Osteoblast (primary cell): ENCODE measurements at regions not wholly inside any gene's neighbourhood (a gene's known extent, or its start where the extent isn't known, plus 50 kb on each side); places are given as distances from the start of the nearest gene placed in this dataset.

Source experiments
- DNase-seq: peaks from one replicate; pipeline ENCODE4 v3.0.0; 2011; ENCODE audit warnings: low spot score, mixed read lengths; ENCODE audit not compliant: insufficient read length; ENCODE audit errors: missing footprints
- H2AFZ ChIP-seq: 2 replicates; pipeline ENCODE4 v1.6.0; 2011; ENCODE audit warnings: mild to moderate bottlenecking, low read length
- H3K27ac ChIP-seq: 2 replicates; pipeline ENCODE4 v1.5.1; 2011; ENCODE audit warnings: mild to moderate bottlenecking, low read depth, low read length, moderate library complexity
- H3K27me3 ChIP-seq: 2 replicates; pipeline ENCODE4 v1.6.0; 2012; ENCODE audit warnings: mild to moderate bottlenecking, control low read depth, inconsistent platforms, low read length, moderate library complexity; ENCODE audit not compliant: insufficient read depth
- H3K36me3 ChIP-seq: 2 replicates; pipeline ENCODE4 v1.5.1; 2011; ENCODE audit warnings: mild to moderate bottlenecking, low read length, control low read depth, moderate library complexity; ENCODE audit not compliant: insufficient read depth
- H3K4me1 ChIP-seq: 2 replicates; pipeline ENCODE4 v1.5.1; 2011; ENCODE audit warnings: mild to moderate bottlenecking, low read length, control low read depth, moderate library complexity; ENCODE audit not compliant: insufficient read depth
- H3K4me2 ChIP-seq: 2 replicates; pipeline ENCODE4 v1.6.0; 2011; ENCODE audit warnings: mild to moderate bottlenecking, low read length; ENCODE audit not compliant: insufficient read depth
- H3K4me3 ChIP-seq: fragments of 200-600 bp; sonication (generic); 3 replicates; pipeline ENCODE4 v1.5.1; 2012; ENCODE audit warnings: mild to moderate bottlenecking, low read length, inconsistent platforms; ENCODE audit not compliant: insufficient read depth
- H3K79me2 ChIP-seq: 2 replicates; pipeline ENCODE4 v1.6.0; 2012; ENCODE audit warnings: mild to moderate bottlenecking, low read length, control low read depth, inconsistent platforms; ENCODE audit not compliant: insufficient read depth
- H3K9me3 ChIP-seq: 2 replicates; pipeline ENCODE4 v1.5.1; 2011; ENCODE audit warnings: low read depth, low read length, control low read depth
- H4K20me1 ChIP-seq: 2 replicates; pipeline ENCODE4 v1.6.0; 2012; ENCODE audit warnings: mild to moderate bottlenecking, low read length, control low read depth; ENCODE audit not compliant: insufficient read depth
- CTCF ChIP-seq: IDR thresholded peaks from 2 replicates; pipeline ENCODE4 v1.5.1; 2011; ENCODE audit warnings: mild to moderate bottlenecking, low read depth, low read length, moderate library complexity; ENCODE audit errors: extremely low read depth

GRCh38 chr2:16072638-16073290, 132.4 kb downstream of the MYCN start:
- Histone ChIP-seq H3K9me3 (no peaks in the 10 kb centered on the region), H3K4me1 (no peaks in the 10 kb centered on the region), H3K36me3 (no peaks in the 10 kb centered on the region)

GRCh38 chr2:16071865-16072637, 131.7 kb downstream of the MYCN start:
- no peaks in the 10 kb centered on the region for H3K9me3 ChIP-seq
- H2AFZ ChIP-seq, result no peak overlapping the region
- no peaks in the 10 kb centered on the region for H3K79me2 ChIP-seq
- no peak for DNase-seq
- TF ChIP-seq CTCF, result no peak
- no peaks in the 10 kb centered on the region for H4K20me1 ChIP-seq
- no peak overlapping the region for H3K4me3 ChIP-seq
- no peaks in the 10 kb centered on the region for H3K36me3 ChIP-seq
- H3K4me2 ChIP-seq, result no peak overlapping the region
- H3K4me1 ChIP-seq, result no peaks in the 10 kb centered on the region
- no peak overlapping the region for H3K27ac ChIP-seq
- no peaks in the 10 kb centered on the region for H3K27me3 ChIP-seq

More at GRCh38 chr2:16072638-16073290, 132.4 kb downstream of the MYCN start:
- H3K79me2 ChIP-seq, result no peaks in the 10 kb centered on the region
- DNase-seq, result no peak
- no peak overlapping the region for H2AFZ ChIP-seq
- no peak overlapping the region for H3K27ac ChIP-seq
- no peaks in the 10 kb centered on the region for H4K20me1 ChIP-seq
- TF ChIP-seq CTCF, result no peak
- H3K27me3 ChIP-seq, result no peaks in the 10 kb centered on the region
- no peak overlapping the region for H3K4me2 ChIP-seq
- no peak overlapping the region for H3K4me3 ChIP-seq

GRCh38 chr2:16071039-16071864, 130.9 kb downstream of the MYCN start:
- H3K36me3 ChIP-seq, result no peaks in the 10 kb centered on the region
- no peak overlapping the region for H3K4me3 ChIP-seq
- DNase-seq, result no peak
- TF ChIP-seq CTCF, result no peak
- H3K79me2 ChIP-seq, result no peaks in the 10 kb centered on the region
- H3K4me1 ChIP-seq, result no peaks in the 10 kb centered on the region
- no peaks in the 10 kb centered on the region for H3K9me3 ChIP-seq
- no peak overlapping the region for H2AFZ ChIP-seq
- H3K27ac ChIP-seq, result no peak overlapping the region
- no peaks in the 10 kb centered on the region for H4K20me1 ChIP-seq
- H3K4me2 ChIP-seq, result no peak overlapping the region
- no peaks in the 10 kb centered on the region for H3K27me3 ChIP-seq

GRCh38 chr2:16070648-16070971, 130.3 kb downstream of the MYCN start:
- no peak for TF ChIP-seq CTCF
- no peak overlapping the region for H3K27ac ChIP-seq
- no peak for DNase-seq
- H3K4me3 ChIP-seq, result no peak overlapping the region
- no peak overlapping the region for H2AFZ ChIP-seq
- no peaks in the 10 kb centered on the region for H4K20me1 ChIP-seq
- H3K9me3 ChIP-seq, result no peaks in the 10 kb centered on the region
- H3K4me1 ChIP-seq, result no peaks in the 10 kb centered on the region
- no peaks in the 10 kb centered on the region for H3K36me3 ChIP-seq
- H3K27me3 ChIP-seq, result no peaks in the 10 kb centered on the region
- H3K4me2 ChIP-seq, result no peak overlapping the region
- no peaks in the 10 kb centered on the region for H3K79me2 ChIP-seq
